Hippocampal formation (tissue), 2 donors: ENCODE measurements at regions not wholly inside any gene's neighbourhood (a gene's known extent, or its start where the extent isn't known, plus 50 kb on each side); places are given as distances from the start of the nearest gene placed in this dataset.

Source experiments
- DNase-seq, 2 donors: peaks; one replicate each; lab custom pipeline; 2025; lab: John Stamatoyannopoulos, UW

DNA sequence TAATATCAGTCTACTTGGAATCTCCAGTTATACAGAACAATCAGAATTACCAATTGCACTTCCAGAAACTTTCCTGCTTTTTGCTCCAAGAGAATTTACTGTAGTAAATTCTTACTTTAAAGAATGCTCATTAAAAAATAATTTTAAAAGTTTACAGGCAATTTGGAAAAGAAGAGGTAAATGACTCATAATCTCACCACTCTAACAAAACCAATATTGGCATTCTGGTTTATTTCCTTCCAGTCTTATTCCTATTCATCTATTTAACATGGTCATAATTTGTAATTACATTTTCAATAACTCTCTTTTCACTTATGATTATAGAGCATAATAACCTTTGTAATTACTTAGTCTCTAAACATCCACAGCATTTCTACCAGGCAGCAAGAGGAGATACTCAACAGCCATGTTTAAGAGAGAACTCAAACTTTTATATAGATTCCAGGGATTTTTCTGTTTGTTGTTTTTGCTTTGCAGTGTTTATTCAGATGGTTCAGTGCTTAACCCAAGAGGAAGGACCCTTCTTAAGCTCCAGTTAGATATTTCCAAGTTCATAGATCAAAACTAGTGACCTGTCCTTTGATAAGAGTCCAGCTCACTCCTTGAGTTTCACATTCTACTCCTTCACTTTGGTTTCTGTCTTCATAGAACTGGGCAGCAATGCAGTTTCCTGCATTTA, 464.7 kb downstream of the TXNL1 start:
- no peak for DNase-seq

DNA sequence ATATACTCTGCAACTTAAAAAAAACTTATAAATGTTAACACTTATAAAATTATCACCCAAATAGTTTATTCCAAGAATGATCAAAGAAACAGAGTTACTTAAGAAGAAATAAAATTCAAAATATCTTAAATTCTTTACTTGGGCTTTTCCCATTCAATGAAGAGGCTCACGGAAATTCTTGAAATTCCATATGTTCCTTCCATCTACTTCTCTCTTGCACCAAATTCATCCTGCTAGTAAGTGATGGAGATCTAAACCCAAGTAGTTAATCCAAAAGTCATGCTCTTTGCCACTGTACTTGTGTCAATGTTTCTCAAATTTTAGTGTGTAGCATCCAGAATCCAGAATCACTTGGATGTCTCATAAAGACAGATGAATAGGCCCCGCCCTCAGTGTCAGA, 465.9 kb downstream of the TXNL1 start:
- DNase-seq: no peak

DNA sequence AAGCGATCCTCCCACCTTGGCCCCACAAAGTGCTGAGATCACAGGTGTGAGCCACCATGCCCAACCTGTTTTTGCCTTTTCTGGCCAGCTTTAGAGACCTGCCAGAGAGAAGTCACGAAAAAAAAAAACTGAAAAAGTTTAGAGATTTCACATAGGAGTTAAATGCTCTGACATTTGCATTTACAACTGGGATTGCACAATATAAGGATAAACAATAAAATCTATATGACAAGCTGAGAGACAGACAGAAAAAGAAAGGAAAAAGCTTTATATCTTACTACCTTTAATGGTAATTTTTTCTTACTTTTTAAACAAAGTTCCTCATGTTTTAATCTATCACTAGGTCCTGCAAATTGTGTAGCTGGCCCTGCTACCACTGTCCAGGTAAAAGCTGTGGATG, 466.5 kb downstream of the TXNL1 start:
- no peak for DNase-seq

DNA sequence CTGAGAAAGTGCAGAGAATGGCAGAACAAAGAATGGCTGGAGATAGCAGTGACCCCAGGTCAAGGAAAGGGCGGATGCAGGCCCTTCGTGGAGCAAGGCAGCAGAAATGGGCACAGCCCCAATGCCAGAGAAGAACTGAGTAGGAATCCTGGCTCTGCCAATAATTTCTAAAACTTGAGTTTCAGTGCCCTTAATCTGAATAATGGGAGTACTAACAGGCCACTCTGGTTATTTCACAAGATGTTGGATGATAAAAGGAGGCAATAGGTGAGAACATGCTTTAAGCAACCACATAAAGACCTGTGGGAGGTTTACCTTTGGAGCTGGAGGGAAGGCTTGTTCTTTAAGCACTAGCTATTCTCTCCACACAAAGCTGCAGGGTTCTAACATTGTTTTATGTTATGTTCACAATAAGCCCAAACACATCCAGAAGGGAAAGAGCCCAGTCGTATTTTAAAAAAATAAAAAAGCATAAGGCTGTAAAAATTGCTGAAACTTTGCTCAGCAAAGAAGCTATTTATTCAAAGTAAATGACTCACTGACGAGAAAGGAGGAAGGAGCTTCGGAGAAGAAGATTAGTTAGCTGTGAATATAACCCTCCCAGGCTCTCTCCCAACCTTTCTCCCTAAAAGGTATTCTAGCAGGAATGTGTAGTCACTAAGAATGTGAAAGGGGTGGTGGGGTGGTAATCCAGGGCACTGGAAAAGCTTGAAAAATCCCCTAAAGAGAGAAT, 470.2 kb downstream of the TXNL1 start:
- DNase-seq: no peak

DNA sequence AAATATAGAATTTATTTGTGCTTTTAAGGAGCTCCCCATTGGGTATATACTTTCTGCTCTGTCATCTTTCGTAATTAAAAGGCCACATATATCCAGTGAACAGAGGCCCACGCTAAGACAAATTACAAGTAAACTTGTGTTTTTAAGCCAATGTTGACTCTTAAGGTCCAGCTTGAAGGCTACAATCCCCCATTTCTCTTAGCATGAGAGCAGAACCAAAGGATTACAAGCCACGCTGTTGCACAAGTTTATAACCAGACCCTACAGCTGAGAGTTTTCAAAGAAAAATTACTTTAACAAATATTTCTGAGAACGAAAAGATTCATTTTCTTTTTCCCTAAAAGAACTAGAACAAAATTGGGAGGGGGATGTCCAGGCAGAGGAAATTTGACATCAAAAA, 471.0 kb downstream of the TXNL1 start:
- no peak for DNase-seq

DNA sequence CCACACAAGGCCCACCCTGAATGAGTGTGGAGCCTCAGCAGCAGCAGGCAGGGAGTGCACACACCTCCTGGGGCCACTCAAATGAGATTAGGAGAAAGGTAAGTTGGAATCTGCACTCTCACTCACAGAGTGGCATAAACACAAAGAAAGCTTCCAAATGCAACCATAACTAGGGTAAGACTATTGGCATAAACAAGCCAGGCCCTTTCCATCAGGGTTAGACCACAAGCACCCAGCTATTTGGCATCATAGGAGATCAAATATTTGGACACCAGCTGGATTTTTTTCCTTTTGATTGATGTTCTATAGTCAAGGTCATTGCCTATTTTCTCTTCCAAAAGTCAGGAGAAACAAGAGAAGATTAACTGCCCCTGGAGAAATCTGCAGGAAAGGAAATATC, 471.5 kb downstream of the TXNL1 start:
- no peak for DNase-seq

DNA sequence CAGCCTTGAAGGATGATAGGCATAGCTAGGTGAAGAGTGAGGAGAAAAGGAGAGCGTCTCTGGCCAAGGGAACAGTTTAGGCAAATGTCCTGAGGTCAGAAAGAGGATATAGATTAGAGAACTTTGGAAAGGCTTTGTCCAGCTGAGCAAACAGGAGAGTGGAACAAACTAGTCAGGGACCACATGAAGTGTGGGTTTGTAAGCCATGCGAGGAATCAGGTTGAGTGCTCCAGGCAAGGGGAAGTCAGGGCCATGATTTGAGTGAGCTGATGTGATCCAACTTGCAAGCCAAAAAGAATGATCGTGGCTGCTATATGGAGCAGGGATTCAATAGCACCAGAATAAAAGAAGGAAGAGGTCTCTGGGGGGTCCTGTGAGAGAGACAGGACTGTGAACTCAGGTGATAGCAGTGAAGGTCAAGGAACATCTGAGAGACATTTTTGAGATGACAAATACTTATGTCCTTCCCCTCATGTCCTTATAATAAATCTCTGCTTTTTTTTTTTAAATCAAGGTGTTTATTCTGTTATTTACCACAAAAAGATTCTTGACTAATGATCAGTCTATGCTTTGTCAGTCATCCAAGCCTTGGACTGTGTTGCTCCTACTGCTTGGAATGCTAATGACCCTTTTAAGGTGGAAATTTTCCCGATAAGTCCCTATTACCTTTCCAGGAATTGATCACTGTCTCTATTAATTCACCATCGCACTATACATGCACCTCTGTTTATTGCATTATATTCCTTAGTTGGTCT, 472.6 kb downstream of the TXNL1 start:
- no peak for DNase-seq

DNA sequence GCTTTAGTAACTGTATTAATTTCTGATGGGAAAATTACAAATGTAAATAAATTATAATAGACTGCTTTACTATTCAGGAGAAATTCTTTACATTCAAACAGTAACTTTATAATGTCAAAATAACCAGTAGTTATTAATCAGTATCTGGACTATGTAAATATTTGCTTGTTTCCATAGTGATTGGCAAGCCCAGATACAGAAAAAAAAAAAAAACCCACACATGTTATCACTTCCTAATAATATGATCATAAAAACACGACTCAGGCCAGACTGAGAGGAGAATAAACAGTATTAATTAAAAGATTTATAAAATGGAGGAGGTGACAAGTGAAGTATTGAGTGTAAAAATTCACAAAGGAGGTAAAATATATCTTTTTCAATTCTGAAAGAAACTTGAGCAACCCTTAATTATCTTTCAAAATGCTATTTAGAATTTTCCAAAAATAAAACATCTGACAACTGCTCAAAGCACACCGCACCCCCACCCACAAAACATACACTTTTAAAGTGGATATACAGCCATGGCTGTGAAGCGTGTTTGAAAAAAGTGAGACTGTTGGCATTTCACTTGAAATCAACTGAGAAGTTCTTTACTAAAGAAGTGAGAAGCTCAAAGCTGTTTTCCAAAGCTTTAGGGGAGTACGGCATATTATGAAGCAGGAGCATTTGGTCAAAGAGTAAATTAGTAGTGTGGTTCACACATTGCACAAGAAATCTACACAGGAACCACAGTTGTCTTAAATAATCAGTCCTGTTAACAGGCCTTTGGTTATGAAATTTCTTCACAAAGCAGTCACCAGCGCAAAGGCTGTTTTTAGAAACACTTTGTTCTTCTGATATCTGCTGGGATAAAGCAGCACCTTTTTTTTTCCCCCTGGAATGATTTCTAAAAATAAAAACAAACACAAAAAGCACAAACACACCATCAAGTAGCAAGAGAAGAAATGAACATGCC, 475.8 kb downstream of the TXNL1 start:
- DNase-seq: no peak

DNA sequence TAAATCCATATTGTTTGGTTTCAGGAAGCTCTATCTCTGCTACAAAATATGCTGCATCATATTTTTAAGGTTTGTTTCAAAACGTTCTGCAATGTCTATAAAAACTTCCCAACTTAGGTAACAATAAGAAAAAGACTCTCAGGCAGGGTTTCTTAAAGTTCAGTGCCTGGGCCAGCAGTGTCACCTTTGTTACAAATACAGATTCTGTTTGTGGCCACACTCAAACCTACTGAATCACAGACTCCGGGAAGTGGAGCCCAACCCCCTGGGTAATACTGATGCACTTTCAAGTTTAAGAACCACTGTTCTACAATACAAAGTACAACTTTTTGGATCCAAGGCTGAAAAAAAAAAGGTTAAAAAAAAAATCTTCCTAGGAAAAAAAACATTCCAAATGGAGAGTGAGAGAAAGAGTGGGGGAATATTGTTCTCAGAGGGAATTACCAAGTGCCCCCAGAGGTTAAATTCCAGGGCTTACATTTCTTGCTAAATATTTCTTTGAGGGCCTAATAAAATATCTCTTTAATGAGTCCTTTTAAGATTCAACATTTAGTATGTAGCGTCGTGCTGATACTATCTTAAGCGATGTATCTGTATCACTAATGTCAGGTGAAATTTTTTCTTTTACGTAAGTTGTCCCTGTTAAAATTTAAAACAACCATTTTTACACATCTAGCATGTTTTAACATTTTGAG, 476.7 kb downstream of the TXNL1 start:
- no peak for DNase-seq

DNA sequence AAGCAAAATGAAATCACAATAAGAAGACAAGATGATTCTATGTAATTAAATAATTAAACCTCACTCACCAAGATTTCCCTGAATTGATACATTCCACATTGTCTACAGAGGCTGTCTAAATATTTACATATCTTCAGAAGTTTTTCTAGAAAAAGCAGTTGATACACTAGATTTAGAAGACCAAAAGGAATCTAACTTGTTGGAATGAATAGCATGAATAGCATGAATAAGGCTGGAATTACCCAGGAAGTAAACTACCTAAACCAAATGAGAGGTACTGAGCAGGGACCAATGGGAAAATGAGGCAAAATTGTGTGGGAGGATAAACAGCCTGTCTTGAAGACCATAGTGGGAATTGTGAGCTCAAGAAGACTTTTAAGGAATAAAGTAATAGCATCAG, 479.7 kb downstream of the TXNL1 start:
- DNase-seq: no peak

DNA sequence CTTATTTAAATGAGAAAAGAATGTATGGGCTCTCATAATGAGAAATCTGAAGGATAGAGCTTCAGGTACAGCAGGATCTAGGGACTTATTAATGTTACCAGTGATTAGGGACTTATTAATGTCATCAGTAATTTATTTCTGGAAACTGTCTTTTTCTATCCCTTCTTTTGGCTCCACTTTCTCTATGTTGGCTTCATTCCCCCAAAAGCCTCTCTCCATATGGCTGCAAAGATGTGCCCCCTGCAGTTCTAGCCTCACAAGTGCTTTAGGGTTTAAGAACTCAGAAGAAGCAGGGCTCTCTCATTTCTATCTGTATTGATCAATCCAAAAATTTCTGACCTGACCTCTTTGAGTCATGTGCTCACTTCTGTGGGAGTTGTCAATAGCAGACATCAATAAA, 480.9 kb downstream of the TXNL1 start:
- no peak for DNase-seq

DNA sequence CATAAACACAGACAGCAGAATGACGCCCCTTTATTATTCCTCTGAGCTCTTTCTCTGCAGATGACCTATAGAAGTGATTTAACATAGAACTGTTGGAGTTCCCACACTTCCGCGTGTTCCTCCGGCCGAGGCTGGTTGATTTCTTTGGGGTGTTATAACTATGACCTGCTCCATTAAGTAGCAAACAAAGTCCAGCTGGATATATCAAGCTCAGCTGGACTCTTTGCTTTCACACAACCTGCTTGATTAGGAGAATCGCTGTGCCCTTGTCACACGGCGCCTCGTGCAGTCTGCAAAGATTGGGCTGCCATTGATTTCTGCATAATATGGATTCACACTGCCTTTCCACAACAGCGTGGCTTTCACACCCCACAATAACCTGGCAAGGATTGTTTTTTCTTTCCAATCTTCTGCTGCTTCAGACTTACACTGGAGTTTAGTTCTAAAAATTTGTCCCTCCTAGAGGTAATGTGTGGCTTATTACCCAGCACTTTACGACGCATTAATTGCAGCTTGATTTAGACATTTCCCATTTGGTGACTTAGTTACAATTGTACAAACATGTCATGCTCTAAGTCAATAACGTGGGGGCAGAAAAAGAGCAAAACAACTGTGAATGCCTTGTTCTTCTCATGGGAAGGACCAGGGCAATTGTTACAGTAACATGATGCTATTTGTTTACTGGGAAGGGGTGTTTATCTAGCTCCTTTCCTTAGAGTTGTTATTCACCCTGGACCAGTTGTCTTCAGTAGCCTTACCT, 485.7 kb downstream of the TXNL1 start:
- DNase-seq: no peak

DNA sequence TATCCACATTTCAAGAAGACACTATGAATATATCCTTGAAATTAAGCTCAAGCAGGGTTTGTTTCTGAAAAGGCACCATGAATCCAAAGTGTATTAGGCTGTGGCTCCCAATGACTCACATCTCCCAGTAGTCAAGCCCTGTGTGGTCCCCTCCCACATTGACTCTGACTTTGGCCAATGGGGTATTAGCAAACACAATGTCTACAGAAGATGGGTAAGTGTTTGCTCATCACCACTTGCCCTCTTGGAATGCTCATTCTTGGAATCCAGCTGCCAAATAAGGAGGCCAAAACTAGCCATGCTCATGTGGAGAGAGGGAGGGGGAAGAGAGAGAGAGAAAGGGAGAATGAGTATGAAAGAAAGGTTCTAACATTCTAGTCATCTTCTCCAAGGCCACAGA, 490.0 kb downstream of the TXNL1 start:
- no peak for DNase-seq

DNA sequence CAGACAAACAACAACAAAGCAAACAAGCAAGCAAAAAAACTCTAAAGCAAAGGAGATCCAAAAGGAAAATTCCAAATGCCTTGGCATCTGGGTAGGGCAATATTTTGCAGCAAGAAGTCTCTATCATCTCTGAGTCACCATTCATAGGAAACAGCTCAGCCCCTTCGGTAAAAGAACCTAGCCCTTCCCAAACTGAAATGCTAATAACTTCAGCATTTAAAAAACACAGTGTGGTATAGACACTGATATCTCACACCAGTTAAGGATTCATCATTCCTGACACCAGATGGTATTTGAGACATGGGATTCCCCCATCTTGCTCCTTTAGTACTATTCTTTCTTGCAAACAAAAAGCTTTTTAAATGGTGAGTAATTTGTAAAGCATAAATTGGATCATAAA, 491.8 kb downstream of the TXNL1 start:
- no peak for DNase-seq

DNA sequence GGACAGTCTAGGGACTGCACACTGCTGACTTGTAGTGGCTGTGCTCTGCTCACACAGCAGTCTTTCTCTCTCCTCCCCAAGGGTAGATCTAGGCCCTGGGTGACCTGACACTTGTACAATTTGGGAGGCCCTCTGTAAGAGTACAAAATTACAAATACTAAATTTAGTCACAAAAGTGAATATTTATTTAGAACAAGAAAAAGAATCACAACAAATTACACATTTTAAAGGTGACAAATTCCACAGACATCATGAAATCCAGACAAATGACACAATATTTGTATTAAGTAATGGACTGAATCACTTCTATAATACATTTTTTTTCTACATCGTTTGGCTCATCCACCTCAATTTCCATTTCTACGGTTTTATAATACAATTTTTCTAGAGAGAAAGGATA, 496.4 kb downstream of the TXNL1 start:
- DNase-seq: no peak

DNA sequence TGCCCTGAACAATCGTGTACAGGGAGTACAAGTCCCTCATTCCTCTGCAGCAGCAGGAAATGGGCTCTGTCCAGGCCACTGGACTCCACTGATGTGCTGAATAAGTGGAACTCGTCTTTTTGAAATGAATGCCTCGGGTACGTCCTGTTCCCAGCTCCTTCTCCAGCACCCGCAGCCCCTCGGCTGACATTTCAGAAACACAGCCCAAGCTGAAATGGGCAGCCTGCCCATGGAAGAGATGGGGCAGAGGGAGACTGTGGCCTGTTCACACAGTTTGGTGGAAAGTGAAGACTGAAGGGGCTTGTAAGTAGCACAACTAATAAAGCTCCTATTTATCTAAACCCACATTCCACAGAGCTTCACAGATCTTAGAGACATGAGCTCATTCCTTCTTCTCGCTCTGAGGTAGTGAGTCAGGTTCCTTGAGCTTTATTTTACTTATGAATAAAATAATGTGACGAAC, 498.6 kb downstream of the TXNL1 start:
- DNase-seq: peak in 1 of 2 donors; percentile 19

DNA sequence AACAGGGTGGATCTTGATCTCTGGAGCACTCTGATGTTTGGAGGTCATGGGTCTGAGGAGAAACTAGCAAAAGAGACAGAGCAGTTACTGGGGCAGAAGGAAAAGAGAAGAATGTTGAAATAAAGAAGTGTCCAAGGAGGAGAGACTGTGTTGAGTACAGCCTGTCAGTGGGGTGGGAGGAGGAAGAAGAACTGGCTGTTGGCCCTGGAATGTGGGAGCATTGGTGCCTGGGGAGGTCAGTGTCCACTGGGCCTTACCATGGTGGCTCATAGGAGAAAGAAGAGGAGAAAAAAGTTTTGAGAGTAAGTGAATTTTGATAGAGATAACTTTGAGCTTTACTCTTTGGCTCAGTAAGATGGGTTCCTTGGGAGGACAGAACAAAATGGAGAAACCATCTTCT, 499.0 kb downstream of the TXNL1 start:
- DNase-seq: no peak

DNA sequence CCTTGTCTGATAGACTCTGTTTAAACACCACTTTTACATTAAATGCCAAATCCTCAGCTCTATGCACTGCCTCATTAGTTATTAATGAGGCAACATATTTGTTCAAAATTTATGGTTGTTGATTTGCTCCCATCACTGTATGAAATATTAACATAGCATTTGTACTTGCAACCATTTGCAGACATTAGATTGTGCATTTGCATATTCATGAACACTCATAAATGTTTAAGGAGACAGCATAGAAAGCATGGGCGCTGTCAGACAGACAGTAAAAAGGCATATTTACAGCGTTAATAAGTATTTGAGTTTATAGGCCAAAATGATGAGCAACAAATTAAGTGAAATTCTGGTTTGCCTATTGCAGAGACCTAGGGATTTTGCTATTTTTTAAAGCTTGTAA, 502.3 kb downstream of the TXNL1 start:
- no peak for DNase-seq

DNA sequence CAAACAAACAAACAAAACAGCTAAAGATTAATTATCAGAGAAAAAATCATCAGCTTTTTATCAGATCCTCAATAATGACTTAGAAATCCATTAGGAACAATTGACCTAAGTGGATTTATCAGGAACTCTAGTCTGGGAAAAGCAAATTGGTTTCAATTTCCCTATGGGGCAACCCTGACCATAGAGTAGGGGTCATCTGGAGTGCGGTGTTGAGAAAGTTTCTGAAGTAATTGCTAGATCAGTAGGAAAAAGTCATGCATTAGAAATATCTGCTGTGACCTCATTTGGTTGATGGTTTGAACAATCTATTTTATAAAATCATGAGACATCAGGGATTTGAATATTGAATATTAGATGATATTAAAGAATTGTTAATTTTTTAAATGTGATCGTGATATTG, 507.9 kb downstream of the TXNL1 start:
- no peak for DNase-seq

DNA sequence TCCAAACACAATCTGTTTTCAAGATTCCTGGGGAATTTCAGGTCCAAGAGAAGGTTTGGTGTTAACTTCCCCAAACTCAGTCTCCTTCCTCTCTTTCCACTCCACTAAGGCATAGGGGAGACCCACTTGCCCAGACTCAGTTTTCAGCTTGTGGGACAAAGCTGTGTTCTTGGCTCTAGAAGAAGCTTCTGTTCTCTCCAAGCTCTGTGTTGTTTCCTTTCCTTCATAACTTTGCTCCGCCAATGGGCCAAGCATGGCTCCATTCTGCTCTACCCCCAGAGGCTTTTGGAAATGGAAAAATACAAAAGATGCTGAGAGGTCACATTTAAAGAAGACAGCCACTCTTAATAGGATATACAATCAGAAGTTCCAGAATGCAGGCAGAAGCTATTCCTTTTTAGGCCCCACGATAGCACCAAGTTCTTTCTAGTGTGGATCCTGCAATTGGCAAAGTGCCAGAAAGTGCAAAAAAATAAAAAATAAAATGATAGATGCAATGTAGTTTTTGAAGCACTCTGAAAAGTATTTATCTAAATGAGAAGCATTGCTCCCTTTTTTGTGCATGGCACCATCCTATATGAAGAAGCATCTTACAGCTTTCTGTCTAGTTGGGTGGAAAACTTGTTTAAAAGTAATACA, 510.1 kb downstream of the TXNL1 start:
- peak in 1 of 2 donors; percentile 9 for DNase-seq
